Amniotic epithelial cell (primary cell): ENCODE measurements at regions not wholly inside any gene's neighbourhood (a gene's known extent, or its start where the extent isn't known, plus 50 kb on each side); places are given as distances from the start of the nearest gene placed in this dataset.

Source experiments
- DNase-seq: peaks from one replicate; pipeline ENCODE4 v3.0.0-alpha.2; 2010; ENCODE audit warnings: low read depth

- DNase-seq: no peak
Observed at GRCh38 chr17:77684803-77685798, 273.4 kb upstream of the TNRC6C start.

GRCh38 chr17:77685881-77686486 lies 272.5 kb upstream of the TNRC6C start:
- DNase-seq: no peak

DNA sequence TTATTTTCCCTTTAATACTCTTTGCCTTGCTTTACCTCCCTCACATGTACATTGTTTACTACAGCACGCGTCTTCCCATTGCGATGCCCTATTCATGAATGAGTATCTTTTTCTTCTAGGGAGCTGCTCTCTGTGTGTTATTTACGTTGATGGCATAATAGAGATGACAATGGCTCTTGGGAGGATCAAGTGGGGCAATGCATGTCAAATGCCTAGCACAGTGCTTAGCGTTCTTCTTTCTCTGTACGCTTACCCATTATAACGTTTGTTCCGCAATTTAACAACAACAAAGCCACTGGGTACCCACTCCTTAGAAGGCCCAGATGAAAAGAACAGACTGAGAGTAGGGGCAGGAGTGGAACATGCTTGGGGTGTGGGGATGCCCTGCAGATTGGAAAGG lies 271.6 kb upstream of the TNRC6C start:
- no peak for DNase-seq

- DNase-seq: no peak
Observed at GRCh38 chr17:77687417-77687816, 271.1 kb upstream of the TNRC6C start.

DNA sequence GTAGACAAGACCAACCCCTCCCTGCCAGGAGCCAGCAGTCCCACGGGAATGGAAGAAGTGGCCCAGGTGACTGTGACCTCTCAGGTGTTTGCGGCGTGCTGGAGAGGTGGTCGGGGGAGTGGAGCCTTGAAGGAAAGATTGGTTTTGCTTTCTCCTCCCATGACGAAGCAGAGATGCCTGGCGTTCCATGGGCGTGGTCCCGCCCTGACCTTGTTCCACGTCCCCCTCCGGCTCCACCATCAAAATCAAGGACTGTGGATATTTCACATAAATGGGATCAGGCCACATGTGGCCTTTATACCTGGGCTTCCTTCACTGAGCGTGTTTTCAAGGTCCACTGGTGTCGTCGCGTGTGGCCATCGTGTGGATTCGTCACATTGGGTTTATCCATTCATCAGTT lies 270.6 kb upstream of the TNRC6C start:
- DNase-seq: no peak

DNA sequence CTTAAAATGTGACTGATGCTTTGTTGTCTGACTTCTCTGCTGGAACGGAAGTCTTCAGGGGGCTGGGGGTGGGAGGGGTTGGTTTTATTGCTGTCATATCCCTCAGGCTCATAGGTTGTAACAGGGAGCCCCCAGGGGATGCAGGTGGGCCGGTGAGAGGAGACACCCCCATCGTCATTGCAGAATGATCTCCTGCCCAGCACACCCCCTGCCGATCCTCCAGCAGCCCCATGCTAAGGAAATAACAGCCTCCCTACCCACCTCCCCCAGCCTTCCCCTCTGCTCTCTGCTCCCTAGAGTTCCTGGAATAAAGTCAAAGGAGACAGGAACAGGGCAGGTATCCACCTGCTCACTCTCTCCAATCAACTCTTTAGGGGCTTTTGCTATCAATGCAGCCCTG lies 270.1 kb upstream of the TNRC6C start:
- DNase-seq: no peak

DNA sequence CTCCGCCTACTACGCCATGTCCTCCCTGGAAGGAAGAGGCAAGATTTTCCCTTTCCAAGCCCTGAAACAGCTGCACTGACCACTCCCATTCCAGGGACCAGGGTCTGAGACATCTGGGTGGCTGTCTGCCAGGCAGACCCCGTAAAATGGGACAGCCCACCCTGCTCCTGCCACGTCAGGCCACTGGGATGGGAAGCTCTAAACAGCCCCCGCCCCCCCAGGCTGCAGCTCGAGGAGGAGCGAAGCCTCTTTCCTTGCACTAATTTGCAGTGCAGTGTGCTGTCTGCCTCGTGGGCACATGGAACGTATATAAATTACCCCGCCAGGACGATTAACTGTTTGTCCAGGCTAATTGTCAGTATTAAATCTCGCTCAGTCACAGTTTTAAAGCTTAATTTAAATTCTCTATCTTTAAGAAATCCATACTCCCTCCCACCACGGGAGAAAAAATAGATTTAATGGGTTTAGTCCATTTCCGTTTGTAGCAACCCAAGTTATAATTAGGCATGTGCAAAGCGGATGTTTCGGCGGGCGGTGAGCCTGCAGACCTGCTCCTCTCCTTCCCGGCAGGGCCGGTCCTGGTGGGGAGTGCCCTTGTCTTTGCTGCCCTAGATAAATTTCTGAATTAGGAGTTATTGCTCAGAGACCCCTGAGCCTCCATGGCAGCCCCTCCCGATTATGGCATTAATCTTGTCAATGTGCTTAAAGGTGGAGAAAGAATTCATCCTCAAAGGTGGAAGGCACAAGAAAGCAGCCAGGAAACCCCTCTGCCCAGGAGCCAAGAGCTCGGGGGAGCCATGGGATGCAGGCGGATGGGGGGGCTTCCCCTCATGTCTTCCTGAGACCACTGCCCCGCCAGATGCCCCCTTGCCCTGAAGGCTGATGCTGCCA lies 268.0 kb upstream of the TNRC6C start:
- no peak for DNase-seq

DNA sequence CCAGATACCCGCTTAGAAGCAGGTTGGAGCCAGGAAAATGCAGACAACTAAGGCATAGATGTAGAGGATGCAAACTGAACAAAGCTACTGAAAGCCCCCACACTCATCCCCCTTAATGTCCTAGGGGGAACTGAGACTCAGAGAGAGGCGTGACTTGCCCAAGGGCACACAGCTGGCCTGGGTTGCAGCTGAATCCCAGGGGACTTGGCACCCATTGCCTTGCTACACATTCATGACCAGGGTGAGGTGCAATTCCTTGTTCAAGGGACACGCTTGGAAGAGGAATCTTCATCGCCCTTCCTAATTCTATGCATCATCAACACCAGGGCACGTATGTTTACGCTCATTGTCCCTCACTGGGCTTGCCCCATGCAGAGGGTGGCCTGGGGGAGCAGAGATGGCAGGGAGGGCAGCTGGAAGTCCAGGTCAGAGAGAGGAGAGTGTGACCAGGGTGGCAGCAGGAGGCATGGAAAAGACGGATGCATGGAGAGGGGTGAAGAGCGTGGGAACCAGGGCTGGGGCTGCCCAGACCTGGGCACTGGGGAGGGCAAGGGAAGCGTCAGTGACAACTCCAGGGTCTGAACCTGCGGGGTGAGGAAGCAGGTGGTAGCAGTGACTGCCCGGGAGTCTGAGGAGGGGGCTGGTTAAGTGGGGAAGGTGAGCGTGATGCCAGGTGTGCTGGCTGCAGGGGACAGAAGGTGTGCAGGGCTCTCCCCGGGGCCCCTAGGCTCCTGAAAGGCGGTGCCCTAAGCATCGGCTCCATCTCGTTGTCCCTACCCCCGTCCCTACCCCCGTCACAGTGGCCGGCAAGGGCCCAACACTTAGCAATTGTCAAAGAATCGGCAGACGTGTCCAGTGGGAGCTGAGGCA lies 267.1 kb upstream of the TNRC6C start:
- no peak for DNase-seq

DNA sequence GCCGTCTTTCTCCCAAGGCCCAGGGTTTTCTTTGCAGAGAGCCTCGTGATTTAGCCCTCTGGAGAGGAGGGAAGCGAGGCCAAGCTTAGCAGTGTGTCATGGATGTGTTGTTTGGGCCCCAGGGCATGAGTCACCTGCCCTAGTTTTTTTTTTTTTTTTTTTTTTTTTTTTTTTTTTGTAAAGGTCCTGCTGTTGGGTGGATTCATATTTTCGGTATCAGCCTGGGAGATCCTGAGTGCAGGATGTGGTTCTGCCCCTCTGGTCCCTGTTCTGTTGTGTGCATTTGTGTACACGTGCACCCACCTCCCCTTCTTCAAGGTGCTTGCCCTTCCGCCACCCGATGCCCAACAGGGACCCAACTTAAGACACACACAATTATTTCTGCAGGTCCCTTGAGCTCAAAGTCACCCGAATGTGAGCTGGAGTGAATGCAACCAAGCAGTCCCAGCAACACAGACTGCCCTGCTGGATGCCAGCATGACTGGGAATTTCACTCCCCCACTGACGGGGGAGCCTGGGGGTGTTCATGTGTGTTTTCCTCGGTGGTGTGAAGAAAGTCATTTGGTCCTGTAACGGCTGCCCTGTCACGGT lies 265.8 kb upstream of the TNRC6C start:
- DNase-seq: peak; percentile 30

- no peak for DNase-seq
Observed at GRCh38 chr17:77693301-77693700, 265.2 kb upstream of the TNRC6C start.

DNA sequence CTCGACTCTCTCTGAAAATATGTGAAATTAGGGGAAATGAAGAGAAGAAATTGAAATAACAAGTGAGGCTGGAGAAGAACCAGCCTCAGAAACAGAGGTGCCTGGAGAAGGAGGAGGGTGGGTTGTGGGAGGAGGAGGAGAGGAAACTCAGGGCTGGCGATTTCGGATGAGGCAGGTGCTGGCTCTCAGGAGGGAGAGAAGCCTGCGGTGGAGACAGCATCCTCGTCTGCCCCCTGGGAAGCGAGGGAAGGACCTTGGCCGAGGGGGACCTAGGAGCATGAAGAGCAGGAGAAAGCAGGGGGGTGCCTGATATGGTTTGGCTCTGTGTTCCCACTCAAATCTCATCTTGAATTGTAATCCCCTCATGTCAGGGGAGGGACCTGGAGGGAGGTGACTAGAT lies 264.7 kb upstream of the TNRC6C start:
- no peak for DNase-seq

DNA sequence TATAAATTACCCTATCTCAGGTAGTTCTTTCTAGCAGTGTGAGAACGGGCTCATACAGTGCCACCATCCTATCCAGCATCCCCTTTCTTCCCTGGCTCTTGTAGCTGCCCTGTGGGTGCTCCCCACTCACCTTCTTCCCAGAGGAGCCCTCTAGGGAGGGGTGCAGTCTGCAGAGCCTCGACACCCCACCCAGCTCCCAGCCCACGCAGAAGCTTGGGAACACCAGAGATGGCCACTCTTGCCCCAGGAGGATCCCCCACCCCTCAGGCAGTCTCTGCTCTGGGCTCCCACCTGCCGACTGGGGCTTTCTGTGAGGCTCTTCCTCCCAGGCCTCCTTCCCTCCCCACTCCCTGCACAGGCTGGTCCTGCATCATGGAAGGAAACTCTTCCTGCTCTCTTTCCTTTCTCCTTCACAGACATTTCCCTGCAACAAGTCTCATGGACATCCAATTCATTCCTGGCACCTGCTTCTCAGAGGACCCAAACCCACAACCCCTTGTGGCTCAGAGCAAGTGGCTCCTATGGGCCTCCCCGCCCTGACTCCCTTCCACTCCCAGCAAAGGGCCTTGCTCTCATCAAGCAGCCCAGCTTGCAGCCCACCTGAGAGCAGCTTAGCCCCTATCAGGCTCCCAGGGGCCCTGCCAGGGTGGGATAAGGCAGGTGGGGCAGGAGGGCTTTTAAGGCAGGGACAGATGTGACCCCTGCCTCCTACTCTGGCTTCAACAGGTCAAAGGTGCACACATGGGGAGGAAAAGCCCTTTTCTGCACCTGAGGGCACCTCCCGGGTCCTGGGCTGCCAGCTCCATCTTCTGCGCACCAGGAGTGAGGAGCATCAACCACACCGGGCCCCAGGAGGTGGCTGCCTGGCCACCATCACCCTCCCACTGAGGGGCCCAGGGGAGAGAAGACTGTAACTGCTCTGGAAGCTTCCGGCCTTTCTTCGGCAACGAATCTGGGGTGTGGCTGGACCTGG lies 263.8 kb upstream of the TNRC6C start:
- DNase-seq: no peak

DNA sequence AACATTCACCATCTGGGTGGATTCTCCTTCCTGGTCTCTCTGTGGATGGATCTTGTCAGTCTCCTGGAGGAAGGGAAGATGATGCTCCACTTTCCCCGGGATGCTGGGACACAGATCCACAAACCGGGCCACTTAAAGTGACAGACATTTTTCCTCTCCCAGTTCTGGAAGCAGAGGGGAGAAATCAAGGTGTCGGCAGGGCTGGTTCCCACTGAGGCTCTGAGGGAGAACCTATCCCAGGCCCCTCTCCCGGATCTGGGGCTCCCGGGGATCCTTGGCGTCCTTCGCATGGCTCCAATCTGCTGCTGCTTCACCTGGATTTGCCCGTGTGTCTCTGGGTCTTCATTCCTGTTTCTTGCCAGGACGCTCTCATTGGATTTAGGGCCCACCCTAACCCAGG lies 263.1 kb upstream of the TNRC6C start:
- DNase-seq: no peak

DNA sequence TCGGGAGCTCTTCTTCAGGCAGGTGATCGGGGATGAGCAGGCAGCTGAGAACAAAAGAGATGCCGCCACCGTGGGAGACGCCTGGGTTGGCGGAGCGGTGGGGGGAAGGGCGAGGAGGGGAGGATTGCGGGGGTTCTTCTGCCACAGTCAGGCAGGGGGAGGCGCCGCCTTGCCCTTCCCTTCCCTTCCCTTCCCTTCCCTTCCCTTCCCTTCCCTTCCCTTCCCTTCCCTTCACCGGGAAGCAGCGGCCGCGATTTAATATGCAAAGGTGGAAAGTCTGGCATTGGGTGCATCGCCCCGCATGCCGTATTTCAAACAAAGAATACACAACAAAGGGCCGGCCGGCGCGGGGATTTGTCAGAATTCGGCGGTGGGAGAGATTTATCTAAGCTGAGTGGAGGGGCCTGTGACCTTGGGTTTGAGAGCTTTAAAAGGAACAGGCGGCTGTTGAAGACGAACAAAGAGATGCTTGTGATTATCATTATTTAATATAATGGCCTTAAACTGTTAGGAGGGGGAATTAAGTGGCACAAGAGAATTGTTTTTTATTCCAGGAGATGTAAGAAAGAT lies 262.3 kb upstream of the TNRC6C start:
- no peak for DNase-seq

GRCh38 chr17:77696721-77697460 lies 261.6 kb upstream of the TNRC6C start:
- DNase-seq: no peak

DNA sequence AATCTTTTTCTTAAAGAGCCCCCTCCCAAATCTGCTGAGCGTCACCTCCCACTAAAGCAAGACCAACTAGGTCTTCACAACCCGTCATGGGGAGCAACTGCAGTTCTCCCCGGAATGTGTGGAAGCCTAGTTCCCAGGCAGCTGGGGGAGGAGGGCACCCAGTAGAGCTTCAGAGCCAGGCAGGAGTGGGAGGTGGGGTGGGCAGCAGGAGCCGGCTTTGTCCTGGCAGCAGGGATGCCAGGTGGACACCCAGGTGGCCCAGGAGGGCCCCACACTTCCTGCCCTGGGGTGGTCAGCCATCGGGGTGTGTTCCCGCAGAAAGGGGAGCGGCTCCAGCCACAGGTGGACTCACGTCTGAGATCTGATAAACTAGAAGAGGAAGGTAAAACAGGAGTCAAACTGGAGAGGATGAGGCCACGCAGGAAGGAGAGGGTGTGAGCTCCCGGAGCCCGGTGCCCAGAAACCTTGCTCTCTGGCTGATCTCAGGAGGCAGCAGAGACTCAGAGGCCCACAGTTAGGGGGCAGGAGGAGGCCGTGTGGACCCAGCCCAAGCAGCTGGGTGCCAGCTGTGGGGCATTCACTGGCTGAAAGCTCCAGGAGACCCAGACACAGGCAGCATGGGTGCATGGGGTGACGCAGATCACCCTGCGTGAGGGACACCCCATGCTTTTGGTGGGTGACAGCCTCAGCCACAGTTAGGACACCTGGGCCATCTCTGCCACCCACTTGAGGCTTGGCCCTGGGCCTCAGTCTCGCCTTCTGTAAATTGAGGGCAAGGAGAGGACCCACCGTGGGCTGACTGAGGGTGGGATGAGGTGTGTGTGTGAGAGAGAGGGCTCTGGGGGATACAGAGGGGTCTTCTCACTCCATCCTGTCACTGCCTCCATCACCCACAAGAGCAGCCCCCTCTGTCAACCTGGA lies 260.8 kb upstream of the TNRC6C start:
- DNase-seq: no peak

GRCh38 chr17:77698903-77699623 lies 259.4 kb upstream of the TNRC6C start:
- no peak for DNase-seq
